ENCODE measurements at regions not wholly inside any gene's neighbourhood (a gene's known extent, or its start where the extent isn't known, plus 50 kb on each side); places are given as distances from the start of the nearest gene placed in this dataset.

- Histone ChIP-seq H3K4me1 (ENCODE audit: control insufficient read depth, insufficient read depth, low read length) (peaks cover 20% of the 10 kb centered on the region), H3K9ac (ENCODE audit: low read length) (no peak overlapping the region), H3K9me3 (ENCODE audit: control insufficient read depth, low read length) (no peaks in the 10 kb centered on the region), H3K4me3 (ENCODE audit: low read length) (no peak overlapping the region), H3K27me3 (ENCODE audit: control insufficient read depth, insufficient read depth, low read length) (no peaks in the 10 kb centered on the region), H3K36me3 (ENCODE audit: control insufficient read depth, insufficient read depth, low read length) (no peaks in the 10 kb centered on the region)
Measured at GRCh38 chr12:46452061-46452615, 79.6 kb upstream of the SLC38A2 start.

DNA sequence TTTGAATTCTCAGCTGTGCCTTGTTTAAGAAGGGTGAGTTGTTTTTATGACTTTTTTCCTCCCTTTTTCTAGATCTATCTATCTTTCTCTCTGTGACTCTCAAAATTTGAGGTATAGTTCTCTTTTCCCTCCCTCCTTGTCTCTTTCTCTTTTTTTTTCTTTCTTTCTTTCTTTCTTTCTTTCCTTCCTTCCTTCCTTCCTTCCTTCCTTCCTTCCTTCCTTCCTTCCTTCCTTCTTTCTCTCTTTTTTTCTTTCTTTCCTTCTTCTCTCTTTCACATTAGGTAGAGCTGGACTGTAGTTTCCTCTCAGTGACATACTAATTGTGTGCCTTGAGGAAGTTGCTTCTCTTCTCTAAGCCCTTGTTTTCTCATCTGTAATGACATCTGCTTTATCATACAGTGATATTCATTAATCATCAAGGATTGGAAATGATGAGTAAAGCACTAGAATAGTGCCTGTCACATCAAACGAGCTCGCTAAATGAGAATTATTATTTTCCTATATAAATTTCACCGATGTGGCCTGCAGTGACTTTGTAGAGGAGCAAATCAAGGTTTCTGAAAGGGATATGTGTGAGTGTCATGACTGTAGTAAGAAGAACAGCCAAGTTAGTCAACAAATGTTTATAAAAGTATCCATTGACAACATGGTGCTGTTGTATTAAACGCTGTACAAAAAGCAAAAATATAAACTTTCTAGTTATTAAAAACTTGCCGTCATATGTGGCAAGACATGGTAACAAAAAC, 78.9 kb upstream of the SLC38A2 start:
- H3K27me3 ChIP-seq (ENCODE audit: control insufficient read depth, insufficient read depth, low read length) = no peaks in the 10 kb centered on the region
- H3K4me3 ChIP-seq (ENCODE audit: low read length) = no peak overlapping the region
- no peaks in the 10 kb centered on the region for H3K9me3 ChIP-seq (ENCODE audit: control insufficient read depth, low read length)
- H3K36me3 ChIP-seq (ENCODE audit: control insufficient read depth, insufficient read depth, low read length) = no peaks in the 10 kb centered on the region
- H3K9ac ChIP-seq (ENCODE audit: low read length) = no peak overlapping the region
- peaks cover 21% of the 10 kb centered on the region for H3K4me1 ChIP-seq (ENCODE audit: control insufficient read depth, insufficient read depth, low read length)

GRCh38 chr12:46450279-46450748, 77.7 kb upstream of the SLC38A2 start:
- Histone ChIP-seq H3K9me3 (ENCODE audit: control insufficient read depth, low read length) (no peaks in the 10 kb centered on the region), H3K4me1 (ENCODE audit: control insufficient read depth, insufficient read depth, low read length) (peaks cover 19% of the 10 kb centered on the region), H3K9ac (ENCODE audit: low read length) (no peak overlapping the region), H3K36me3 (ENCODE audit: control insufficient read depth, insufficient read depth, low read length) (no peaks in the 10 kb centered on the region), H3K4me3 (ENCODE audit: low read length) (no peak overlapping the region), H3K27me3 (ENCODE audit: control insufficient read depth, insufficient read depth, low read length) (no peaks in the 10 kb centered on the region)

DNA sequence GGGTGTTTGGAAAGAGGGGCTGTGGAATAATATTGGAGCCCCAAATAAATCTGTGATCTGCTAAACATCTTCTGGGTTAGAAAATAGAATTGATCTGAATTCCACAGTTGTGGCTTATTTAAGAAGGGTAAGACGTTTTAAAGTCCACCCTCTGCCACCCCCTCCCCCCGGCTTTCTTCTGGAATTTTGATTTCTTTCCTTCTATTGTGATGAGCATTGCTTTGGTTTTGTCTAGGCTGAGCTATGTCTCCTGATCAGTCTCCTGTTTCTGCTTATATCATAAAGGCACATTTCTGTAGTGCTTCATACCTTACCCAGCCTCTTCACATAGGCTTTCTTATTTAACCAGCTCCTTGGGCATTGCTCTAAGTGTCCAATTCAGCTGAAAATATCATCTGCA, 77.3 kb upstream of the SLC38A2 start:
- Histone ChIP-seq H3K9ac (ENCODE audit: low read length) (no peak overlapping the region), H3K9me3 (ENCODE audit: control insufficient read depth, low read length) (no peaks in the 10 kb centered on the region), H3K36me3 (ENCODE audit: control insufficient read depth, insufficient read depth, low read length) (no peaks in the 10 kb centered on the region), H3K4me3 (ENCODE audit: low read length) (no peak overlapping the region), H3K4me1 (ENCODE audit: control insufficient read depth, insufficient read depth, low read length) (peaks cover 19% of the 10 kb centered on the region), H3K27me3 (ENCODE audit: control insufficient read depth, insufficient read depth, low read length) (no peaks in the 10 kb centered on the region)

GRCh38 chr12:46449316-46449715, 76.7 kb upstream of the SLC38A2 start:
- H3K4me3 ChIP-seq (ENCODE audit: low read length) = no peak overlapping the region
- no peaks in the 10 kb centered on the region for H3K9me3 ChIP-seq (ENCODE audit: control insufficient read depth, low read length)
- H3K9ac ChIP-seq (ENCODE audit: low read length) = no peak overlapping the region
- H3K36me3 ChIP-seq (ENCODE audit: control insufficient read depth, insufficient read depth, low read length) = no peaks in the 10 kb centered on the region
- no peaks in the 10 kb centered on the region for H3K27me3 ChIP-seq (ENCODE audit: control insufficient read depth, insufficient read depth, low read length)
- peaks cover 19% of the 10 kb centered on the region for H3K4me1 ChIP-seq (ENCODE audit: control insufficient read depth, insufficient read depth, low read length)

DNA sequence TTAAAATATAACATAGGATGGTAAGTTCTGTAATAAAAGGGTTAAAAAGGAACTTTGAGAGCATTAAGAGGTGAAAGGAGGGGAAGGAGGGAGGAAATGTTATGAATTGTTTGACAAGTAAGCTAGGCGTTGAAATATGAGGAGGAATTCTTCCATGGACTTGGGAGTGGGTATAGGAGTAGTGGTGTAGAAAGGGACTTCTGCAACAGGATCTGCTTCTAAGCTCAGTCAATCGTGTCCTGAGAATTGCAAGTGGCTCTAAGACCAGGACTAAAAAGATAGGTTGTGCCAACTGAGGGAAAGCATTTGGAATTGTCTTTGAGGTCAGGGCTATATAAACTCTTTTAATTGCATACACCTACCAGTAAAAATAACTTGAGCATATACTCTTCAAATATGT, 74.1 kb upstream of the SLC38A2 start:
- H3K27me3 ChIP-seq (ENCODE audit: control insufficient read depth, insufficient read depth, low read length) = no peaks in the 10 kb centered on the region
- no peaks in the 10 kb centered on the region for H3K36me3 ChIP-seq (ENCODE audit: control insufficient read depth, insufficient read depth, low read length)
- peaks cover 19% of the 10 kb centered on the region for H3K4me1 ChIP-seq (ENCODE audit: control insufficient read depth, insufficient read depth, low read length)
- H3K4me3 ChIP-seq (ENCODE audit: low read length) = no peak overlapping the region
- no peak overlapping the region for H3K9ac ChIP-seq (ENCODE audit: low read length)
- no peaks in the 10 kb centered on the region for H3K9me3 ChIP-seq (ENCODE audit: control insufficient read depth, low read length)

DNA sequence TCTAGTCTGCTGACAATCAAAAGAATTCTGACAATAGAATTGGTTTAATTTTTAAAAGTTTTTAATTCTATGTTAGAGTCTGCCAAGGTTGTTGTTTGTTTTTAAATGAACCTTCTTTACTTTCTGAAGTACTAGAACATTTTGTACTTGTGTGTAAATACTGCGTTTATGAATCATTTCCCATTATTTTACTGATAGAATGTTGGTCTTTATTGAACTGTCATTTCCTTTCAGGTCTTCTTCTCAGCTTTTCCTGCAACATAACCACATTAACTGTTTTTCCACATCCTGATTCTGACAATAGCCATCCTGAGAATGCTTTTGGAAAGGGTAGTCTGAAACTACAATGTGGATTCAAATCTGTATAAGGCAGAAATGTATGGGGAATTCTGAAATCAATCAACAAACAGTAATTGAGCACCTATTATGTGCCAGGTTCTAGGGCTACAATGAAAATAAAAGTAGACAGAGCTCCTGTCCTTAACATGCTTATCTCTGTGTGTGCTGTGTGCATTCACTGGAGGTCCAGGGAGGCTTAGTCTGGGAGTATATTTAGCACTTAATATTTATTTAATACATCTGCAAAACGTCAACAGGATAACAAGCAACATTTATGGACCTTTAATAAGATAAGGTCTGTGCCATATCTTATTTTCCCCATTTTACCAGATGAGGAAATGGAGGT, 73.1 kb upstream of the SLC38A2 start:
- no peaks in the 10 kb centered on the region for H3K36me3 ChIP-seq (ENCODE audit: control insufficient read depth, insufficient read depth, low read length)
- no peak overlapping the region for H3K9ac ChIP-seq (ENCODE audit: low read length)
- no peaks in the 10 kb centered on the region for H3K27me3 ChIP-seq (ENCODE audit: control insufficient read depth, insufficient read depth, low read length)
- H3K4me3 ChIP-seq (ENCODE audit: low read length) = no peak overlapping the region
- H3K9me3 ChIP-seq (ENCODE audit: control insufficient read depth, low read length) = no peaks in the 10 kb centered on the region
- H3K4me1 ChIP-seq (ENCODE audit: control insufficient read depth, insufficient read depth, low read length) = peaks cover 18% of the 10 kb centered on the region

DNA sequence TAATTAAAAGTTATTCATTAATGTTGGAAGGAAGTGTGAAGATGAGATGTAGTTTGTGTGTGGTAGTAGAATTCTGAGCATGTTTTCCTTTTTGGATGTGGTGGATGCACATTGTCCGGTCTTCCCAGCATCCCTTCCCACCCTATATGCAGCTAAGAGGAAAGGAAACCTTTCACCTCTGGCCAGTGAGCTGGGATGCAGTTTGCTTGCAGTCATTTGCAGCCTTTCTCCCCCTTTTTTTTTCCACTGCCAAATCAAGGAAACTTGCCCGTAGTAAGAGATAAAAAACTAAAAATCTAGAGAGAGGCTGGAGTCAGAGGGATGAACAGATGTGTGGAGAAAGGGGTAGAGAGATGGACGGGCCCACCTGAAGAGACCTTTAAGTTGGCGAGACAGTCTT, 72.5 kb upstream of the SLC38A2 start:
- H3K9me3 ChIP-seq (ENCODE audit: control insufficient read depth, low read length) = no peaks in the 10 kb centered on the region
- no peak overlapping the region for H3K4me3 ChIP-seq (ENCODE audit: low read length)
- H3K9ac ChIP-seq (ENCODE audit: low read length) = no peak overlapping the region
- H3K36me3 ChIP-seq (ENCODE audit: control insufficient read depth, insufficient read depth, low read length) = no peaks in the 10 kb centered on the region
- H3K27me3 ChIP-seq (ENCODE audit: control insufficient read depth, insufficient read depth, low read length) = no peaks in the 10 kb centered on the region
- peaks cover 12% of the 10 kb centered on the region for H3K4me1 ChIP-seq (ENCODE audit: control insufficient read depth, insufficient read depth, low read length)

GRCh38 chr12:46443594-46444263, 71.2 kb upstream of the SLC38A2 start:
- H3K36me3 ChIP-seq (ENCODE audit: control insufficient read depth, insufficient read depth, low read length) = no peaks in the 10 kb centered on the region
- H3K27me3 ChIP-seq (ENCODE audit: control insufficient read depth, insufficient read depth, low read length) = no peaks in the 10 kb centered on the region
- H3K9me3 ChIP-seq (ENCODE audit: control insufficient read depth, low read length) = no peaks in the 10 kb centered on the region
- no peak overlapping the region for H3K4me3 ChIP-seq (ENCODE audit: low read length)
- peaks cover 11% of the 10 kb centered on the region for H3K4me1 ChIP-seq (ENCODE audit: control insufficient read depth, insufficient read depth, low read length)
- H3K9ac ChIP-seq (ENCODE audit: low read length) = no peak overlapping the region

GRCh38 chr12:46442738-46443137, 70.2 kb upstream of the SLC38A2 start:
- no peak overlapping the region for H3K4me3 ChIP-seq (ENCODE audit: low read length)
- H3K9ac ChIP-seq (ENCODE audit: low read length) = no peak overlapping the region
- H3K4me1 ChIP-seq (ENCODE audit: control insufficient read depth, insufficient read depth, low read length) = peaks cover 11% of the 10 kb centered on the region
- no peaks in the 10 kb centered on the region for H3K27me3 ChIP-seq (ENCODE audit: control insufficient read depth, insufficient read depth, low read length)
- no peaks in the 10 kb centered on the region for H3K36me3 ChIP-seq (ENCODE audit: control insufficient read depth, insufficient read depth, low read length)
- H3K9me3 ChIP-seq (ENCODE audit: control insufficient read depth, low read length) = no peaks in the 10 kb centered on the region

GRCh38 chr12:46442239-46442638, 69.7 kb upstream of the SLC38A2 start:
- Histone ChIP-seq H3K4me3 (ENCODE audit: low read length) (no peak overlapping the region), H3K9me3 (ENCODE audit: control insufficient read depth, low read length) (no peaks in the 10 kb centered on the region), H3K36me3 (ENCODE audit: control insufficient read depth, insufficient read depth, low read length) (no peaks in the 10 kb centered on the region), H3K27me3 (ENCODE audit: control insufficient read depth, insufficient read depth, low read length) (no peaks in the 10 kb centered on the region), H3K9ac (ENCODE audit: low read length) (no peak overlapping the region), H3K4me1 (ENCODE audit: control insufficient read depth, insufficient read depth, low read length) (peaks cover 11% of the 10 kb centered on the region)
